B cell (primary cell): ENCODE measurements at regions not wholly inside any gene's neighbourhood (a gene's known extent, or its start where the extent isn't known, plus 50 kb on each side); places are given as distances from the start of the nearest gene placed in this dataset.

Experiments
- EZH2 ChIP-seq: IDR thresholded peaks from 2 replicates; pipeline ENCODE4 v1.6.1; 2012; ENCODE audit warnings: borderline replicate concordance, low read depth, mild to moderate bottlenecking, moderate library complexity, low read length; ENCODE audit not compliant: insufficient read depth, poor library complexity, severe bottlenecking
- TF ChIP-seq, protein P1 (sequence below): fragments of 200-600 bp; IDR thresholded peaks from one replicate; pipeline ENCODE4 v1.8.0; 2022; ENCODE audit warnings: antibody characterized with exemption, mild to moderate bottlenecking

DNA sequence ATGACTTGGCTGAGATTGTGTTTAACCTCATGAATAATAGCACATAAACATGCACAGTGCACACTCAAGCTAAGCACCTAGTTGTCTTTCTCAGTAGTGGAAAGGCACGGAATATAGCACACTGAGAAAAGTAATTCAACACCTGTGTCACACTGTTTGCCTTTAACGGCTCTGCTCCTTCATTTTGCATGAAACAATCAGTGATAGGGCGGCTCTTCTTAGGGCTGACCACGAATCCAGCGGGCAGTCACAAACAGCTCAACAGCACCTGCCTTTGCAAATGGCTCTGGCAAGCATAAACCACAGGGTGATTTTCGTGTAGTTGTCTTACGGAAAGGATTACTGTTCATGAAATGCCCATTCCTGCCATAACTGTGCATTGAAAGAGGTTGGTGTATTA lies 954.0 kb upstream of the TENM3 start:
- TF ChIP-seq, protein P1, sequence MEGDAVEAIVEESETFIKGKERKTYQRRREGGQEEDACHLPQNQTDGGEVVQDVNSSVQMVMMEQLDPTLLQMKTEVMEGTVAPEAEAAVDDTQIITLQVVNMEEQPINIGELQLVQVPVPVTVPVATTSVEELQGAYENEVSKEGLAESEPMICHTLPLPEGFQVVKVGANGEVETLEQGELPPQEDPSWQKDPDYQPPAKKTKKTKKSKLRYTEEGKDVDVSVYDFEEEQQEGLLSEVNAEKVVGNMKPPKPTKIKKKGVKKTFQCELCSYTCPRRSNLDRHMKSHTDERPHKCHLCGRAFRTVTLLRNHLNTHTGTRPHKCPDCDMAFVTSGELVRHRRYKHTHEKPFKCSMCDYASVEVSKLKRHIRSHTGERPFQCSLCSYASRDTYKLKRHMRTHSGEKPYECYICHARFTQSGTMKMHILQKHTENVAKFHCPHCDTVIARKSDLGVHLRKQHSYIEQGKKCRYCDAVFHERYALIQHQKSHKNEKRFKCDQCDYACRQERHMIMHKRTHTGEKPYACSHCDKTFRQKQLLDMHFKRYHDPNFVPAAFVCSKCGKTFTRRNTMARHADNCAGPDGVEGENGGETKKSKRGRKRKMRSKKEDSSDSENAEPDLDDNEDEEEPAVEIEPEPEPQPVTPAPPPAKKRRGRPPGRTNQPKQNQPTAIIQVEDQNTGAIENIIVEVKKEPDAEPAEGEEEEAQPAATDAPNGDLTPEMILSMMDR: no peak
- no peak for TF ChIP-seq EZH2
